ENCODE measurements at regions not wholly inside any gene's neighbourhood (a gene's known extent, or its start where the extent isn't known, plus 50 kb on each side); places are given as distances from the start of the nearest gene placed in this dataset.

DNA sequence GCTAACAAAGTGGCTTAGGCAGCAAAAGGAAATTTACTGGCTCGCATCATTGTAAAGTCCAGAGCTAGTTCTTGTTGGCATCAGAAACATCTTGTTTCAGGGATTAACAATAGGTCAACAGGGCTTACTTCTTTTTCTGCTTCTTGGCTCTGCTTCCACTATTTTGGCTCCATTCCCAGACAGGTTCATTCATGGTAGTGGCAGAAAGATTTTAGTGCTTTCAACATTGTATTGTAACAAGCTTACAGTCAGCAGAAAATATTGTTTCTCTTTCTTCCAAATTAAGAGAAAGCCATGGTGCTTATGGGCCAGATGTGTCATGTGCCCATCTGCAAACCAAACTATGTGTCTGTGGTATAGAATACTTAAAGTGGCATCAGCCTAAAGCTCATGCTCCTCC lies 315.6 kb downstream of the RAB38 start:
- Histone ChIP-seq H3K4me2 (ENCODE audit: low read depth, low read length, poor library complexity, severe bottlenecking) (no peak overlapping the region), H3K9me2 (replicated peaks; ENCODE audit: insufficient read depth, low read length) (no peaks in the 10 kb centered on the region), H3K79me2 (ENCODE audit: low read length) (no peaks in the 10 kb centered on the region), H3K27me3 (ENCODE audit: low read length) (no peaks in the 10 kb centered on the region; the same call in 1 of the 2 replicates), H3K36me3 (ENCODE audit: insufficient read depth, low read length) (no peaks in the 10 kb centered on the region), H3K9ac (ENCODE audit: low read length) (no peak overlapping the region), H3K4me1 (ENCODE audit: low read length) (no peaks in the 10 kb centered on the region), H3K4me3 (ENCODE audit: low read length) (no peak overlapping the region), H2AFZ (ENCODE audit: low read length) (no peak overlapping the region), H3K9me3 (ENCODE audit: low read length) (no peaks in the 10 kb centered on the region), H3K27ac (ENCODE audit: low read length) (no peak overlapping the region), H4K20me1 (ENCODE audit: insufficient read depth, low read depth, low read length) (no peaks in the 10 kb centered on the region)
- DNase-seq = no peak

DNA sequence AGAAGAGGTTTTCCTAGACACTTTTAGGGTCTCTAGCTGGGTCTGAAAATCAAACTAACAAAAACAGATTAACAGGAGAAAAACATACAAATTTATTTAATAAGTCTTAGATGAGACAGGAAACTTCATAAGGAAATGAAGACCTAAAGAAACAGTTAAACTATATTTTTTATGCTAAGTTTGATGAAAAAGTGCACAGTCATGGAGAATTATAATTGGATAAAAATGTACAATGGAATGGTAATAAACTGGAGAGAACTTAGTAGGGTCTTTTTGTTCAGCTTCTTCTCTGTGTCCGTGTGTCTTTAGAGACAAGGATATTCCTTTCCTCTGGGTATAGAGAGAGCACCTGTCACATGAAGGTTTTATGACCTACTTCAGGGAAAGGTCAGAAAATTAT lies 323.4 kb downstream of the RAB38 start:
- no peak overlapping the region for H3K4me2 ChIP-seq (ENCODE audit: low read depth, low read length, poor library complexity, severe bottlenecking)
- H3K9me3 ChIP-seq (ENCODE audit: low read length) = no peaks in the 10 kb centered on the region
- no peaks in the 10 kb centered on the region for H3K4me1 ChIP-seq (ENCODE audit: low read length)
- no peak overlapping the region for H3K4me3 ChIP-seq (ENCODE audit: low read length)
- DNase-seq = no peak
- no peaks in the 10 kb centered on the region for H3K36me3 ChIP-seq (ENCODE audit: insufficient read depth, low read length)
- no peaks in the 10 kb centered on the region for H3K9me2 ChIP-seq (replicated peaks; ENCODE audit: insufficient read depth, low read length)
- no peaks in the 10 kb centered on the region for H4K20me1 ChIP-seq (ENCODE audit: insufficient read depth, low read depth, low read length)
- H2AFZ ChIP-seq (ENCODE audit: low read length) = no peak overlapping the region
- H3K79me2 ChIP-seq (ENCODE audit: low read length) = no peaks in the 10 kb centered on the region
- no peak overlapping the region for H3K27ac ChIP-seq (ENCODE audit: low read length)
- no peaks in the 10 kb centered on the region for H3K27me3 ChIP-seq (ENCODE audit: low read length)
- H3K9ac ChIP-seq (ENCODE audit: low read length) = no peak overlapping the region

DNA sequence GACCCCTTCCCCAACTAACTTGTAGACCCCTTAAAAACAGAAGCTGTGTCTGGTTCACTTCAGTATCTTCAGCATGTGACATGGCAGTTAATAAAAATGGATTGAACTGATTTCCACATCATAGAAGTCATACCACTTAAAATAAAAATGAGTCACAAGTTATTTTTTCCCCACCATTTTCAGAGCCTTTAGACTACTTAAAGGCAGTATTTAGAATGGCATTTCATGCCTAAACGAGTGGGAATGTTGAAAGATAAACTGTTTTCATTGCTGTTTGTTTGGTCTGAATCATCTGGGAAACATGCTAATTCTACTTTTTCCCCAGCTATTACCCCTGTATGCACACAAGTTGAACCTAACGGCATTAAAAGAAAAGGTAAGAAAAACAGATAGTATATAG lies 324.0 kb downstream of the RAB38 start:
- Histone ChIP-seq H3K9ac (ENCODE audit: low read length) (no peak overlapping the region), H3K79me2 (ENCODE audit: low read length) (no peaks in the 10 kb centered on the region), H3K4me3 (ENCODE audit: low read length) (no peak overlapping the region), H4K20me1 (ENCODE audit: insufficient read depth, low read depth, low read length) (no peaks in the 10 kb centered on the region), H3K4me1 (ENCODE audit: low read length) (no peaks in the 10 kb centered on the region), H3K4me2 (ENCODE audit: low read depth, low read length, poor library complexity, severe bottlenecking) (no peak overlapping the region), H3K9me3 (ENCODE audit: low read length) (no peaks in the 10 kb centered on the region), H3K27me3 (ENCODE audit: low read length) (no peaks in the 10 kb centered on the region), H2AFZ (ENCODE audit: low read length) (no peak overlapping the region), H3K9me2 (replicated peaks; ENCODE audit: insufficient read depth, low read length) (no peaks in the 10 kb centered on the region), H3K36me3 (ENCODE audit: insufficient read depth, low read length) (no peaks in the 10 kb centered on the region), H3K27ac (ENCODE audit: low read length) (no peak overlapping the region)
- no peak for DNase-seq

DNA sequence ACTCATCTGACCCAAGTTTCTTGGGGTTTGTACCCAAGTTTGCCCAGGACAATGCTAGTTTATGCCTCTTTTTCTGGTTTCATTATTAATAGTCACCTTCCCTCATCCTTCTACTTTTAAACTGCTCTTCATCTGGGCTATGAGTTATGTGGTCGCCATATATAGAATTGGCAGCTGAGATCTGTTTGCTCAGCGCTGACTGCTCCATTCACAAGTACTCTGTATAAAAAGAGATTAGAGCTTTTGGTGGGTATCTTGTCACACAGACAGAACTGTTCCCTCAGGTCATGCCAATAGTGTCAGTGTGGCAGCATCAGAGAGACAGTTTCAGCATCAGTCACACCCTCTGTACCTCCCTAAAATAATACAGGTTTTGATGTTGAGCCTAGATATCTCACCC lies 326.0 kb downstream of the RAB38 start:
- Histone ChIP-seq H2AFZ (ENCODE audit: low read length) (no peak overlapping the region), H3K9me3 (ENCODE audit: low read length) (no peaks in the 10 kb centered on the region), H3K9ac (ENCODE audit: low read length) (no peak overlapping the region), H3K36me3 (ENCODE audit: insufficient read depth, low read length) (no peaks in the 10 kb centered on the region), H3K27me3 (ENCODE audit: low read length) (no peaks in the 10 kb centered on the region), H3K27ac (ENCODE audit: low read length) (no peak overlapping the region), H3K79me2 (ENCODE audit: low read length) (no peaks in the 10 kb centered on the region), H3K4me3 (ENCODE audit: low read length) (no peak overlapping the region), H3K9me2 (replicated peaks; ENCODE audit: insufficient read depth, low read length) (no peaks in the 10 kb centered on the region), H4K20me1 (ENCODE audit: insufficient read depth, low read depth, low read length) (no peaks in the 10 kb centered on the region), H3K4me1 (ENCODE audit: low read length) (no peaks in the 10 kb centered on the region), H3K4me2 (ENCODE audit: low read depth, low read length, poor library complexity, severe bottlenecking) (no peak overlapping the region)
- no peak for DNase-seq

DNA sequence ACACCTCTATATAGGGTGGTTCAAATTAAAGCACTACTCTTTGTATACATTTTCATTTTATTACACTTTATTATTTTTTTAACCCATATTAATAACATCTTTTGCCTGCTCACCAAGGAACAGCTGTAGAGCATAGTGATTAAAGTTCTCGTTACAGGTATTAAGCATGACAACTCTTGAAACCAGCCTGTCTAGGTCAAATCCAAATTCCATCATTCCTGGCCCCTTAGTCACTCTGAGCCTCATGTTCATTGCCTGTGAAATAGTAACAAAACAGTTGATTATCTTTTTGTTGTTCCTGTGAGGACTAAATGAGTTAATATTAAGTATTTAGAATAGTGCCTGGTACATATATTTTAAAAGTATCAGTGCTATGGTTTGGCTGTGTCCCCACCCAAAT lies 334.5 kb downstream of the RAB38 start:
- Histone ChIP-seq H2AFZ (ENCODE audit: low read length) (no peak overlapping the region), H3K9me3 (ENCODE audit: low read length) (0 out of 2 replicates have a peak, but pooled peaks cover 7% of the 10 kb centered on the region), H3K9me2 (replicated peaks; ENCODE audit: insufficient read depth, low read length) (0 out of 2 replicates have a peak, but pooled peaks cover 4% of the 10 kb centered on the region), H4K20me1 (ENCODE audit: insufficient read depth, low read depth, low read length) (no peaks in the 10 kb centered on the region), H3K27ac (ENCODE audit: low read length) (no peak overlapping the region), H3K79me2 (ENCODE audit: low read length) (no peaks in the 10 kb centered on the region), H3K4me3 (ENCODE audit: low read length) (no peak overlapping the region), H3K27me3 (ENCODE audit: low read length) (peaks cover 9% of the 10 kb centered on the region), H3K9ac (ENCODE audit: low read length) (no peak overlapping the region), H3K36me3 (ENCODE audit: insufficient read depth, low read length) (no peaks in the 10 kb centered on the region), H3K4me2 (ENCODE audit: low read depth, low read length, poor library complexity, severe bottlenecking) (no peak overlapping the region), H3K4me1 (ENCODE audit: low read length) (no peaks in the 10 kb centered on the region)
- DNase-seq = no peak

DNA sequence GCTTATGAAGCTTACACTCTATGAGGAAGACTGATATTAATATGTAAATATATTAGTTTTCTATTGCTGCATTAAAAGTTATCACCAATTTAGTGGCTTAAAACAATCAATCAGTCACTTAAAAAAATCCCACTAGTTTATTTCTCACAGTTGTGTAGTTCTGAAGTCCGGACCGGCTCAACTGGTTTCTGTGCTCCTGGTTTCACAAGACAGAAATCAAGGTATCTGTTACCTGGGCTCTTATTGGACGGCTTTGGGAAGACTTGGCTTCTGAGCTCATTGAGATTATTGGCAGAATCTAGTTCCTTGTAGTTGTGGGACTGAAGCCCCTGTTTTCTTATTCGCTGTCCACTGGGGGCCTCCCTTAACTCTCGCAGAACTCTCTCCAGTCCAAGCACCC lies 343.0 kb downstream of the RAB38 start:
- Histone ChIP-seq H3K9ac (ENCODE audit: low read length) (no peak overlapping the region), H3K27ac (ENCODE audit: low read length) (no peak overlapping the region), H4K20me1 (ENCODE audit: insufficient read depth, low read depth, low read length) (no peaks in the 10 kb centered on the region), H3K4me3 (ENCODE audit: low read length) (no peak overlapping the region), H3K79me2 (ENCODE audit: low read length) (no peaks in the 10 kb centered on the region), H3K4me1 (ENCODE audit: low read length) (no peaks in the 10 kb centered on the region), H3K4me2 (ENCODE audit: low read depth, low read length, poor library complexity, severe bottlenecking) (no peak overlapping the region), H3K9me2 (replicated peaks; ENCODE audit: insufficient read depth, low read length) (no peaks in the 10 kb centered on the region), H2AFZ (ENCODE audit: low read length) (no peak overlapping the region), H3K9me3 (ENCODE audit: low read length) (no peaks in the 10 kb centered on the region), H3K27me3 (ENCODE audit: low read length) (no peaks in the 10 kb centered on the region), H3K36me3 (ENCODE audit: insufficient read depth, low read length) (no peaks in the 10 kb centered on the region)
- no peak for DNase-seq

DNA sequence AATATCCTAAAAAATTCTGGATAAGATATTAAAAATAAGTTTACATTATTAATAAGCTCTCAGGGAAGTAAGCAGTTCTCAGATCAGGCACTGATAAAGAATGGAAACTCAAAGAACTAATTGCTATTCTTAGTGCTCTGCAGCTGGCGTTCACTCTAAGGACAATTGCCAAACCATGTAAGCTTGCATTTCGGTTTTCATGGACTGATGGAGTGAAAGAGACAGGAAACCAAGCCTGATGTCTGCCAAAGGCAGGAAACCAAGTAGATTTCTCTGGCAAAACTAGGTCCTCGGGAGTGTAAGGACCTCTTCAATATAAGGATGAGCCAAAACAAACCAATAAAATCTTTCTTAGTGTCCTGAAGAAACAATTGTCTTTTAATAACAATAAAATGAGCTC lies 355.2 kb downstream of the RAB38 start:
- Histone ChIP-seq H3K79me2 (ENCODE audit: low read length) (no peaks in the 10 kb centered on the region), H3K9me3 (ENCODE audit: low read length) (no peaks in the 10 kb centered on the region), H3K4me1 (ENCODE audit: low read length) (no peaks in the 10 kb centered on the region), H4K20me1 (ENCODE audit: insufficient read depth, low read depth, low read length) (no peaks in the 10 kb centered on the region), H3K27ac (ENCODE audit: low read length) (no peak overlapping the region), H3K4me3 (ENCODE audit: low read length) (no peak overlapping the region), H3K9ac (ENCODE audit: low read length) (no peak overlapping the region), H3K9me2 (replicated peaks; ENCODE audit: insufficient read depth, low read length) (no peaks in the 10 kb centered on the region), H3K27me3 (ENCODE audit: low read length) (0 out of 2 replicates have a peak, but pooled peaks cover 3% of the 10 kb centered on the region), H2AFZ (ENCODE audit: low read length) (no peak overlapping the region), H3K36me3 (ENCODE audit: insufficient read depth, low read length) (no peaks in the 10 kb centered on the region), H3K4me2 (ENCODE audit: low read depth, low read length, poor library complexity, severe bottlenecking) (no peak overlapping the region)
- no peak for DNase-seq

DNA sequence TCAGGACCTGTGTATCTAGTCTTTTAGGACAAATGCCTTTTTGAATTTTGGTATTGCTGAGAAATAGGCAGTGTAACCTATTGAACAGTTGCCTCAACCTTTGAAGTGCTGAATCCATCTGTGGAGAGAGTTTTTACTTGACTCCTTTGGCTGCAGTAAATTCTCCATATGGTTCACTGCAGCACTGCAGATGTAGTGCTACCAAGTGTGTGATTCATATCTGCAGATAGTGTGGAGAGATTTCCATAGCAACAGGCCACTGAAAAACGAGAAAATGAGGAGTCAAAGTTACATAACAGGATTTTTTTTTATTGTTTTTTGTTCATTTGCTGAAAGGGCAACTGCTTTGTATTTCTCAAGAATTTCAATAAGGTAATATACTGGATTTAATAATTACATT lies 356.1 kb downstream of the RAB38 start:
- H4K20me1 ChIP-seq (ENCODE audit: insufficient read depth, low read depth, low read length) = no peaks in the 10 kb centered on the region
- H3K79me2 ChIP-seq (ENCODE audit: low read length) = no peaks in the 10 kb centered on the region
- H3K9me2 ChIP-seq (replicated peaks; ENCODE audit: insufficient read depth, low read length) = no peaks in the 10 kb centered on the region
- H3K27ac ChIP-seq (ENCODE audit: low read length) = no peak overlapping the region
- H3K4me3 ChIP-seq (ENCODE audit: low read length) = no peak overlapping the region
- no peaks in the 10 kb centered on the region for H3K36me3 ChIP-seq (ENCODE audit: insufficient read depth, low read length)
- no peaks in the 10 kb centered on the region for H3K9me3 ChIP-seq (ENCODE audit: low read length)
- no peak overlapping the region for H3K9ac ChIP-seq (ENCODE audit: low read length)
- H3K4me2 ChIP-seq (ENCODE audit: low read depth, low read length, poor library complexity, severe bottlenecking) = no peak overlapping the region
- H3K4me1 ChIP-seq (ENCODE audit: low read length) = no peaks in the 10 kb centered on the region
- H2AFZ ChIP-seq (ENCODE audit: low read length) = no peak overlapping the region
- H3K27me3 ChIP-seq (ENCODE audit: low read length) = 0 out of 2 replicates have a peak, but pooled peaks cover 3% of the 10 kb centered on the region
- no peak for DNase-seq
